Fibroblast of skin of left biceps (primary cell): ENCODE measurements at regions not wholly inside any gene's neighbourhood (a gene's known extent, or its start where the extent isn't known, plus 50 kb on each side); places are given as distances from the start of the nearest gene placed in this dataset.
"Not testable (repeated sequence)": the region's sequence is repeated elsewhere in the genome, so short reads cannot be mapped to it uniquely, and the experiment has no call there.

Experiments used
- DNase-seq, 2 experiments: peaks; one replicate each; pipeline ENCODE4 v3.0.0-alpha.2; 2013; ENCODE audit warnings: low read depth in 2 of 2

DNA sequence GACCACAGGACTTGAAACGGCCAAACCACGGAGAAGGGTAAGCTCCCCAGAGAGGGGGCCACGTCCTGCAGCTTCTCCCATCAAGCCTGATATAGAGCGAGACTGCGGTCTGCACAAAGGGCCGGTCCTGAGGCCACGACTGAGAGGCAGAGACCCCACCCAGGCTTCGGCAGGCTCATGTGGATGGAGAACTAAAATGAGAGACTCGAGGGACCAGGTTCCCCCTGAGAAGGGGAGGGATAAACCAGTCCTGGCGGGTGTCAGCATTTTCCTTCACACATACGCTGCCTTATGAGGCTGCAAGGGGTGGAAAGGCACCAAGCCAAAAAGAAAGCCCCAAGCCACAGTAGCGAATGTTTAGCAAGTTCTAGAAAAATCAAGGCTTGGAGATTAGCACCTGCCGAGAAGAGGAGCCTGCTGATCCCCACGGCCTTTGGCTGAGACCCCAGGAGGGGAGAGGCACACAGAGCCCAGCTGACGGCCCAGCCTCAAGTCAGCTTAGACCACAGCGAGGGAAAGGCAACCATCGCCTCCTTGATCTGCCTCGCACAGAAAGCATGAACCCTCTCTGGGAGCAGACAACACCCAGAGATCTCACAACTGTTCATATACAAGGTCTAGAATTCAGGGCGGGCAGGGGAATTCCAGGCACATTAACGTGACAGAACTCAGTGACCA lies 92.6 kb upstream of the RNF32 start:
- no peak for DNase-seq

DNA sequence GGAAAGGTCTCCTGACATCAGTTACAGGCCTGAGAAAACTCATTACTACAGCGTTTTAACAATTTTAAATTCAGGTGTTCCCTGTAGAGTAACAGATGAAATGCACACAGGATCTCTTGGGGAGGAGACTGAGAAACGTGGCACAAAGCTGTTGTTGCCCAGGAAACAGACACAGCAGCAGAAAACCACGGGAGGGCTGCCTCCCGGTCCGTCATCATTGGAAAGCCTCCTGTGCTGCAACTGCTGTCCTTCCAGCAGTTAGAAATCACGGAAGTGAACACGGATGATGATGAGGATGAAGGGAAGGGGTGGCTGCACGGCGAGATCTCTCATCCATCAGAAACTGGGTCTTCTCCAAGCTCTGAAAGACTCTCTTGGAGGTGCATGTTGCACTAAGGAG lies 94.6 kb upstream of the RNF32 start:
- DNase-seq = no peak

DNA sequence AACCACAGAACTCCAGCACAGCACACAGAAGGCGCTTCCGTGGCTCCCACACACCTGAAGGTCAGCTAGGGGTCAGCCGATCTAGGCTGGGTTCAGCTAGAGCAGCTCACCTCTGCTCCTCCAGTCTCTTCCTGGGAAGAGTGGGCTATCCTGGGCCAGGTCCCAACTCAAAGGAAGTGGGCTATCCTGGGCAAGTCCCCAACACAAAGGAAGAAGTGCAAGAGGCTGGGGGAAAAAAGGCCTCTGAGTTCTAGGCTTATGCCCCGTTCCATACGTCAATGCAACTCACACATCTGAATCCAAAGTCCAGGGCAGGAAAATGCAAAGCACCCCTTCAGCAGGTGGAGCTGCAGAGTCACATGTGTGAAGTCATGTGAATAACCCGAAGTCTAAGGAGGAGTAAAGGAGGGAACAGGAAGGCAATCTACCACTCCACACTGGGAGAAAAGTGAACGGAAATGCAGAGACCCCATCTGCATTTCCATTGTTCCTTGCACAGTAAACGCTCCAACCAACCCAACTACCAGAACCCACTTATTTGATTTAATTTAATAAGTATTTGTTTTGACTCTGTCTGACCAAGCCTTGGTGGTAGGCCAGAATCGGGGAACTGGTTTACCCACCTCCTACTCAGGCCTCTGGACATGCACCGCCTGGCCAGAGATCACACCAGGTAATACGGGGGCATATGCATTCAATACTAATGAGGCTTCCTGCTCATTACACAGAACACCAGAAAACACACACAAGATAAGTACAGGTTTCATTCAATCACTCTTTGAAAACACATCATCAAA lies 95.5 kb upstream of the RNF32 start:
- DNase-seq = no peak

DNA sequence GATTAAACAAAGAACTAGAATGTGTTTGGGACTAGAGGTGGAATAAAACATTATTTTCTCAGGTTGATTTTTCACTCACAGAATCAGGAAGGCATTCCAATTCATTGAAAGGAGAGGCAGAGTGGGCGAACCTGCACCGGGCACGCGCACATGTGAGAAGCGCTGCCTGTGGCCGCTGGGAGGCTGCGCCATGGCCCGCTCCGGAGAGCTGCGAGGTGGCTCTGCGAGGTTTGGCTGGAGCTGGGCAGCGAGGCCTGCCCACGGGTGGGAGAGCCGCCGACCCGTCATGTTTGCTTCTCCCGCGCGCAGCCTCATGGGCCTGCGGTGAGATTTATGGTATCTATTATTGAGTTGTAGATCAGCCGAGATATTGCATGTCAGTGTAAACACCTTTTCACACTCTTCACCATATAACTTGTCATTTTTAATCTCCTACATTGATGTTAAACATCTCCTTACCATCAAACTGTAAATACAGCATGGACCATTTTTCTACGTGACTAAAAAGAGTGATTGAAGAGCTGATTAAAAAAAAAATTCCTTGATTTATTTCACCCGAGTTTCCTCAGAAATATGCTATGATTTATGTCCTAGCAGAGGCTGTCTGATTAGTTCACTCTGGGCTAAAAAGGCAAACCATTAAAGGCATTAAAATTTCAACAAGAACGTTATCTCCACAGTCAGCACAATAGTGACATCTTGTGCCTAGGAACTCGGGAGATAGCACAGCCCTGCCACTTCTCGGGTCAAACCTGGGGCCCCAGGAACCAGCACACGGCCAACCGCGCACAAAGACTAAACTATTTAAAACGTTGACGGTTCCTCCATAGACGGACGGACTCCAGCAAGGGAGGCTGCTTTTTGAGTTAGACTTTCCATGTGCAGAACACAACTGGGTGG lies 96.6 kb upstream of the RNF32 start:
- DNase-seq = no peak

DNA sequence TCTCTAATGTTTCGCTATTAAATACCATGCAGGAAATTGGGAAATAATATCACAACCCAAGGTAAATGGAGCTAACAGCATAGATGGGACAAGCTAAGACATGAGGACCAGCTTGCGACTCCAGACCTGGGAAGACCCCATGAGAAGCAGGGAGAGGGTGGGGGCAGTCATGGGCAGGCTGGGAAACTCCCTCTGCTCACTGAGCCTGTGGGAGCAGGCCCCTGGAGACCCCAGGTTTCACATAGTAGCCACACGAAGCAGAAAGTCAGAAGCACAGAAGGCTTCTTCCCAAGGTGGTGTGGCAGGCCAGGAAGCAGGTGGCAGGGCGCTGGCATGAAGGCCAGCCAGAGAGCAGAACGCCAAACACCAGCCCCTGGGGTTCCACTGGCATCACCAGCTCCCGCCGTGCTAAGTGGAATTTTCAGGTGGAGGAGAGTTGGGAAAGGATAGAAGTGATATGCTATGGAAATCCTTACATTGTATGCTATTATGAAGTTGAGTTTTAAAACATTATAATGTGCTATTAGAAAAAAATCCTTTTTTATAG lies 99.9 kb upstream of the RNF32 start:
- no peak for DNase-seq

DNA sequence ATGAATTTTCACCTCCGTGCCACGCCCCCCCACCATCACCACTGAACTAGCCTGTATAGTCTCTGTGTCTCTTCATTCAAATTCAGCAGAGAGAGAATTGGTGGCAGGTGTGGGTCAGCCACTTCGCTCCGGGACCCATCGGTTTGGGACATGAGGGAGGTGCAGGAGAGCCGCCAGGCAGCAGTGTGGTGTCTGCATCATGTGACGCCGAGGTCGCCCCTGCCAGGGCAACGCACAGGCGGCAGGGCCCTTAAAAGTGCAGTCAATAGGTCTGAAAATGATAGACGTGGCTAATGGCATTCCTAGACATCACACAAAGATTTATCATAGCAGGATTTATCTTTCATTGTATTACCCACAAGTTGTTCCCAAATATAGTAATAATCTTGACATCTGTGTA lies 100.6 kb upstream of the RNF32 start:
- no peak for DNase-seq

DNA sequence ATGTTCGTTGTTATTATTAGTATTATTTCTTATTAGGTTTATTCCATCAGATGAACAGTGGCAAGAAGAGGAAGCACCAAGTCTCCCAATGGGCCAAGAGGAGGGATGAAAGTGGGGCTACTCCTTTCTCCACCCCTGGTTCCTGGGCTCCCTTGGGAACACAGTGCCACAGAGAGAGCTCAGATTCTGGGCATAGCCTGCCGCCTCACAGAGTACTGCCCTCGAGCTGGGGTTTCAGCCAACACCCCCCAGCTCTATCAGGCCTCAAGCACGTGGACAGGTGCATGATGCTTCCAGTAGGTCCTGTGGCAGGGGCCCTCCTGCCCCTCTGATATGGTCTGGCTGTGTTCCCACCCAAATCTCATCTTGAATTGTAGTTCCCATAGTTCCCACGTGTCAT lies 103.6 kb upstream of the RNF32 start:
- no peak for DNase-seq

DNA sequence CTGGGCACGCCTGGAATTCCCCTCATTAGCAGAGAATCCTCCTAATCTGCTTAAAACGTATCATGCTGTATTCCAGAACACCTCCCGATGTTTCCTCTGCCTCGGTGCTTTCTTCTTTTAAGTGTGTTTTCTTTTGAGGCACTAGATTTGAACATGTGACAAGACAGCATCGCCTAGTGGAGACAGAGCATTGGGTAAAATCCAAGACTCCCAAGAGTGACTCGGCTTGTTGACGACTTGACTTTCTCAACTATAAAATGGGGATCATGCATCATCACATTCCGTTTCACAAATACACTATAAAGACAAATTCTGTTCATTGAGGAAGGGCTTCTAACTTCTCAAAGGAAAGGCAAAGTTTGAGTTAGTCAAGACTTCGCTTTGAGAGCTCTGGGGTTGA lies 105.6 kb upstream of the RNF32 start:
- no peak for DNase-seq

DNA sequence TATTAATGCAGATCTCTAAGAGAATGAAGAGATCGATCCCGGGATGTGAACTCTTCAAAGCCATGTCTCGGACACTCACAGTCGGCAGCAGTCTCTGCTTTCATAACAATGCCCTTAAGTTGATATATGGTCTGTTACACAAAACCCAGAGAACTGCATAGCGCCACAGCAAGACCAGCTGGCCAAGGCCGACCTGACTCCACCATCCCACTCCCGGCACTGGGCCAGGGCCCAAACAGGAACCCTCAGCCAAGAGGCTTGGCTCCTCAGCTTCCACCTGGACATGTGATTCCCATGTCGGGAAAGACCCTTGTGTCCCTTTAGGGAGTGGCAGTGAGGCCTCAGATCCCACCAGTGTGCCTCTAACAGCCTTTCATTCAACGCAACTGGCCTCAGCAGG lies 106.6 kb upstream of the RNF32 start:
- no peak for DNase-seq

DNA sequence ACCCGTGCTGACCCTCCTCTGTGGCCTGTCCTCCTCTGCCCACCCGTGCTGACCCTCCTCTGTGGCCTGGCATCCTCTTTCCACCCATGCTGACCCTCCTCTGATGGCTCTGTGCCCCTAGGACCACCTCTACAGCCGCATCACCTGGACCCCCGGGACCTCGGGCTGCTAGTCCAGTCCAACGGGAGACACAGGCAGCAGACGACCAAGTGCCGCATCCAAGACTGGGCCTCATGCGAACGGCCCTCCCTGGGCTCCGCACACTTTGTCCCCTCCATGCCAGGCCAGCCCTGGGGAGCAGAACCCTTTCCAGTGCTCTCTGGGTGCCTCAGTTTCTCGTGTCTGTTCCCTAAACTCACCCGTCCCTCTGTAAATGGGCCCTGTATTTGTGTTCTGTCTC lies 107.2 kb upstream of the RNF32 start:
- no peak for DNase-seq

DNA sequence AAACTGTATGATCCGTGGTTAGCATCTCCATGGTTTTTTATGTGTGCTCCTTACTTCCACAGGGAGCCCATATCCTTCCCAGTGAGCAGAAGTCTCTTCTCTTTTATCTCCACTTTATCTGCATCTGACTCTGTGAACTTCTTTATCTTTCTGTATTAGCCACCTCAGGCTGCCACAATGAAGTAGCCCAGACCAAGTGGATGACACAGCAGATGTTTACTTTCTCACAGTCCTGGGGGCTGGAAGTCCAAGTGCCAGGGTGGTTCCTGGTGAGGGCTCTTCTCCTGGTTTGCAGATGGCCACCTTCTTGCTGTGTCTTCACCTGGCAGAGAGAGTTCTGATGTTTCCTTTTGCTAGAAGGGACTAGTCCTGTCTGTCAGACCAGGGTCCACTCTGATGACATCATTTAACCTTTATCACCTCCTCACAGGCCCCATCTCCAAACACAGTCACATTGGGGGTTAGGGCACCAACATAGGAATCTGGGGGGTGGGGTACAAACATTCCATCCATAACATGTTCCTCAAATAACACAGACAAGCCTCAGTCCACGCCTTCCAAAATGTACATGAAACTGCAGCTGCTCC lies 108.5 kb upstream of the RNF32 start:
- no peak for DNase-seq

DNA sequence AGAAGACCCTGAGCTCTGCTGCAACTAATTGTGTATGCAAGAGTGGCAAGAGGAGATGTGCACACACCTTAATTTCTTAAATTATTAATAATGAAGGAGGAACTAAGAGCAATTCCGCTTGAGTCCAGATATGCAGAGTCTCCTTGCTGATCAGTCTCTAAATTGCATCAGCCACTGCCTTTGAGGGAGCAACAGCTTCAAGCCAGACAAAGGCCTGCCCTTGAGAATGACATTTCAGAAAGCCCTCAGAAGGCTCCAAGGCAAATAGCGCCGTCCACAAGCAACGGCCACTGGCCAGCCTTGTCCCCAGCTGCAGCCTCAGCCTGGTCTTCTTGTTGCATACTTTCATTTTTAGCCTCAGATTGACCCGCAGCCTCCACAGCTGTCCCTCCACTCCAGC lies 110.6 kb upstream of the RNF32 start:
- no peak for DNase-seq

DNA sequence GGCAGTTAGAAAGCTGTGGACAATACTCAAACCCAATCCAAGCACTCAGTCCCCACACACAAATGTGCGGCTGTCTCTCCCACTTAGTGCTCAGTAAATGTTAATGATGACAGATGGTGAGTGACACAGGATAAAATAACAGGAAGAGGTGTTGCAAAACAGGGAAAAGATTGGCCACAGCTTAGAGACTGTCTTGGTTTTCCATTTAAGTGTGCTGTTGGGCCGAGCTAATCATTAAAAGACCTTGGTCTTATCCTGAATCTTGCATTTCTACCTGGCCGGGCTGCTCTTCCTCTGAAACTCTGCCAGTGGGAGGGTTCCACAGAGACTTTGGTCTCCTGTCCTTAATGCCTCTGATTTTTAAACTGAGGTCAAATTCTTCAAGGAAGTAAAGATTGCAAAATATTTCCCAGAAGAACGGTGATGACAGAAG lies 113.1 kb upstream of the RNF32 start:
- DNase-seq = no peak

DNA sequence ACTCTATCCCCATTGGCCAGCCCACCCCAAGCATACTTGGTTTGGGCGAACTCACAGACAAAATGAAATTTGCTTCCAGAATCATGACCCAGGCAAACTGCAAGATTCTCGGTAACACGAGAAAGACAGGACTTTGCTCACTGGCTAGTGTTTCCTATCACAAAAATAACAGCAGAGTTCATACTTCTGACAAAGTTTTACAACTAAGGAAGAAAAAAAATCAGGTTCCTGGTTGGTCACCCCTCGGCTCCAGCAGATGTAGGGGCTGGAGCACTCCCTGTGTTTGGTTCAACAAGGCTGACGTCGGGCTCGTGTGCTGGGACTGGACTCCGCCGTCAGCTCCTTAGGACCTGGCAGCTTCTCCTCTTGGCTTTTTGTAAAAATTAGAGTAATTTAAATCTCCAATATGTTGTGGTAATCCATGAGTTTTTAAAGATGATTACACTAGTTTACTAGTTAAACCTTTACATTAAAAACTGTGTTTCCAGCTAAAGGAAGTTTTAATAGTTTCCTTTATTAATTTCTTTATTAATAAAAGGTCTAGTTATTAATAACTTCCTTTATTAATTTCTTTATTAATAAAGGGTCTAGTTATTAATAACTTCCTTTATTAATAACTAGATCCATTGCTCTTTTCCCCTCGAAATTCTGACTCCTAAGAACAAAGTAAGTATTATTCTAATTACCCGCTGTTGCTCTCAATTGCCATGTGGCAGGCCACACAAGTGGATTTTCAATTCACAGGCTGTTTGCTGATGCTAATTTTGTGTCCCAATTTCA lies 115.6 kb upstream of the RNF32 start:
- no peak for DNase-seq

DNA sequence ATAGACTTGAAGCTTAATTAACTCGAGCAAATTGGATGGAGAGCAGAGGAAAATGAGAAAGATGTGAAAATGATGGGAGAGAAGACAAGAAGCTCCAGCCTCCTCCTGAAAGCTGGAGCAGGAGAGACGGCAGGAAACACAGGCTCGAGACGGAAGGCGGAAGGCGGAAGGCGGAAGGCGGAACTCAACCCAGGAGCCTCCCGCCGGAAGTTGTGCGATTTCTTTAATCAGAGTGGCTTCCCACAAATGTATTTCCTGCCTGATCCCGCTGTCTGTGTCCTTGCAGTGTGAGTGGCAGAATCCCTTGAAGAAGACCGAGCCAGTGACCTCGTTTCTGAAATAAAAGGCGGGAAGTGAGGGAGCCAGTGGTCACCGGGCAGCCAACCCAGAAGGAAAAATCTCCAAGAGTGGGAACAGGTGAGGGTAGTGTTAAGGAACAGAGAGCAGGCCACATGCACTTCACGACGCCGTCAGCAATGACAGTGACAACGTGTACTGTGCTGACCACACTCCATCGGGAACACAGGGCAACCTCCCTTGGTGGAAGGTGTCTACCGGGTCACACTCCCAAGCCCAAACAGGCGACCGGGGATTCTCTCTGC lies 117.0 kb upstream of the RNF32 start:
- no peak for DNase-seq

DNA sequence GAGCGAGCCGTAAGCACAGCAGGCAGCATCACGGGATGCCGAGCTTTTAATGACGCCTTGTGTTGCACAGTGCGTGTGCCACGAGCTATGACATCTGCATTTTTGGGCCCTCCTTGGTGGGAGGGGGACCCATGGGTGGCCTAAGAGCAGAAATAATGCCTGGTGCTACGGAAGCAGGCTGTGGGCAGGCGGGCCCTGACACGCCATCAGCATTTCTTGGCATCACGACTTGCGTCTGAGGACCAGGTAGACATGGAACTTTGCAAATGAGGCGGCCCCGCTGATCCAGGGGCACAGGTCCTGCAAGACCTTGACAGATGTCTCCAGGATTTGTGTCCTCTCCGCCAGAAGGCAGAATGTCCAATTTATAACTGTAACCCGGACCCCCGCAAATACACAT lies 117.8 kb upstream of the RNF32 start:
- no peak for DNase-seq

DNA sequence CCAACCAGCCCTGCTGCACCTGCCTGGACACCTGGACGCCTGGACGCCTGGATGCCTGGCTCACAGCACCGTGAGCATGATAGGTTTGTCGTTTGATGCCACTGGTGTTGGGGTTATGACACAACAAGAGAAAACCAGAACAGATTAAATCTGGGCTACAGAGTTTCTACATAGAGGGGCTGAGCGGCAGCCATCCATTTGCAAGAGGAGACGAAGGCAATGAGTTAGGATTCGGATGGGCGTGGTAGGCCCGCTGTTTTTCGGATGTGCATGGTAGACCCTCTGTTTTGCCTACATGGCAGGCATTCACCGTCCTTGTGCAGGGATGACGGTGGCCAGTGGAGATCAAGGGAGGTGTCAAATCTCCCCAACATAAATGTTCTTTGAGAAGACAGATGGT lies 121.5 kb upstream of the RNF32 start:
- no peak for DNase-seq

DNA sequence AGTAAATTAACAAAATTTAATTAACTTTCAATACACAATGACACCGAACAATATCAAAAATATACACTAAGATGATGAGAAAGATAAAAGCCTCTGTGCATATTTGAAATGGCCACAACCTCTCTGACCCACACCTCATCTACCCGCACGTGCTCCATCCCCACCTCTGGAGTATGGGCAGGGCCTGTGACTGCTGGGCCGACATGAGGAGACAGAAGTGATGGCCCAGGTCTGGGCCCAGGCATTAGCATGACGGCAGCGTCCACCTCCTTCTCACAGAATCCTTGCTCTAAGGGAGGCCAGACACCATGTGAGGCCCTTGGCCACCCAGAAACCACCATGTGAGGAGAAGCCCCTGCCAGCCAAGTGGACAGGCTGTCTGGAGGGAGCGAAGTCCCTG lies 122.1 kb upstream of the RNF32 start:
- DNase-seq = no peak

DNA sequence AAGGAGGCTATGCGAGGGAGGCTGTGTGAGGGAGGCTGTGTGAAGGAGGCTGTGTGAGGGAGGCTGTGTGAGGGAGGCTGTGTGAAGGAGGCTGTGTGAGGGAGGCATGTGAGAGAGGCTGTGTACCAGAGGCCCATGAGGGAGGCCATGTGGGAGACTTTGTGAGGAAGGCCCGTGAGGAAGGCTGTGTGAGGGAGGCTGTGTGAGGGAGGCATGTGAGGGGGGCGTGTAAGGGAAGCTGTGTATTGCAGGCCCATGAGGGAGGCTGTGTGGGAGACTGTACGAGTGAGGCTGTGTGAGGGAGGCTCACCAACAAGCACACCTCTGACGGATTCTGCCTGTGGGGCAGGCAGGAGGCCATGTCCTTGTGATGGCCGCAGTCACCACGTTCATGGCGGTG lies 122.7 kb upstream of the RNF32 start:
- DNase-seq = not testable (repeated sequence)

DNA sequence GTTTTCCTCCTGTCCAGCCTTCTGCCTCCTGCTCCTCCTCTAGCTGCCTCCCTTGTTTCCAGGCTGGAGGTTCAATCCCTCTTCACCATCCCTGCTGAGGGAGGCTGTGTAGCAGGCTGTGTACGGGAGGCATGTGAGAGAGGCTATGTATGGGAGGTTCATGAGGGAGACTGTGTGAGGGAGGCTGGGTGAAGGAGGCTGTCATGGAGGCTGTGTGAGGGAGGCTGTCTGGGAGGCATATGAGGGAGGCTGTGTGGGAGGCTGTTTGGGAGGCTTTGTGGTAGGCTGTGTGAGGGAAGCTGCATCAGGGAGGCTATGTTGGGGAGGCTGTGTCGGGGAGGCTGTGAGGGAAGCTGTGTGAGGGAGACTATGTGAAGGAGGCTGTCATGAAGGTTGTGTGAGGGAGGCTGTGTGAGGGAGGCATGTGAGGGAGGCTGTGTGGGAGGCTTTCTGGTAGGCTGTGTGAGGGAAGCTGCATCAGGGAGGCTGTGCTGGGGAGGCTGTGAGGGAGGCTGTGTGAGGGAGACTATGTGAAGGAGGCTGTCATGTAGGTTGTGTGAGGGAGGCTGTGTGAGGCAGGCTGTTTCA lies 123.7 kb upstream of the RNF32 start:
- no peak for DNase-seq
